Limb (tissue), 2 donors: ENCODE measurements at regions not wholly inside any gene's neighbourhood (a gene's known extent, or its start where the extent isn't known, plus 50 kb on each side); places are given as distances from the start of the nearest gene placed in this dataset.
"Not testable (repeated sequence)": the region's sequence is repeated elsewhere in the genome, so short reads cannot be mapped to it uniquely, and the experiment has no call there.

Experiments
- DNase-seq, 2 donors: peaks; one replicate each; pipeline ENCODE4 v3.0.0-alpha.2; 2016; ENCODE audit errors: extremely low spot score in 2 of 2

GRCh38 chr1:96536581-96536980 is 185.0 kb upstream of the PTBP2 start:
- no peak for DNase-seq

DNA sequence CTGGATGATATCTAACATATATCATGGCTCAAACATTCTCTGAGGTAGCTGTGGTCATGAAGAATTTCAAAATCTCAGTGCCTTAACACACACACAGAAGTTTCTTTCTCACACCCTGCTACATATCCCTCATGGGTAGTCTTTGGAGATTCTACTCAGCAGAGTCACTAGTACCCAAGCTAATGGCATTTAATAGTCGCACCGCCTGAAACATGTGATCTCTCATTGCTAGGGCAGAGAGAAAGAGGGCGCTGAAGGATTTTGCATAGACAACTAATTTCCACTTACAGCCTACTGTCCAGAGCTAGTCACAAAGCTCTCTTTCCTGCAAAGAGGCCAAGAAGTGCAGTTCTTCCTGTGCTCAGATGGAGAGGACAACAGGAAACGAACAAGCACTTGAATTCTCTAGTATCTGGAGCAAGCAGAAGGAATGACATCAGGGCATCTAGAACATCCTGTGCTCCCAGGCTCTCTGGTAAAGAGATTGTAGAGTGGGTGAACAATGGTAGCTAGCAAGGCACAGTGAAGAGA is 183.4 kb upstream of the PTBP2 start:
- DNase-seq, result peak; percentile 37 to 76

DNA sequence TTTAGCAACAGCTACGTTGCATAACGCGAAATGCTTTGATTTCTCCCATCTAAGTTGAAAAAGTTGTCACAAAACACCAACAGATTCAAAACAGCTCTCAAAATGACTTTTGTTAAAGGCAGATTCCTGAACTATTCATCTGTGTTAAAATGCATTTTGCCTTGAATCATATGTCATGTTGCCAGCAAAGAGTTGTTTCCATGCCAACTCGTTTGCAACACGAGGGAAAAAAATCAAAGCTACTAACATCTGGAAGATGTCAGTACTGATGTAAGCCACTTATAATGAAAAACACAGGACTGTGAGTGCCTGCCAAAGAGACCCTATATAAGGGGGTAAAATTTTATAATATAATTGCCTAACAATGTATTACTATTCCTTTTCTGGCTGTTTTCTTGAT is 182.7 kb upstream of the PTBP2 start:
- DNase-seq, result peak; percentile 50 to 92

DNA sequence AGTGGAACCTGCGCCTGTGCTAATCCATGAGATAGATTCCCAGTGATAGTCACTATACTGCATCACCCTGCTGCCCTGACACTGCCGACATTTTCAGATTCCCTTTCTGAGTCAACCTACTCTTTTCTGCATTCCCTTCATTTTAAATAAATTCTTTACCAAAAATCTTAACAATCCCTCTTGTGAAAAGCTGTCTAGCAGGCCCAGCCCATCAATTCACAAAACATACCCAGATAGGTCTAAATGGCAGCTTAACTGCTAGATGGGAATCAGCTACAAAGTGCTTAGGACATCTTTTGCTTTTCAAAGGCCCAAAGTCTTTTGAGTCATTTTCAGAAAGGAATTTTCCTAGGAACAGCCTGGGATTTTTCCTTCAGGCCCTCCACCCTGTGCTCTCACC is 180.1 kb upstream of the PTBP2 start:
- no peak for DNase-seq

DNA sequence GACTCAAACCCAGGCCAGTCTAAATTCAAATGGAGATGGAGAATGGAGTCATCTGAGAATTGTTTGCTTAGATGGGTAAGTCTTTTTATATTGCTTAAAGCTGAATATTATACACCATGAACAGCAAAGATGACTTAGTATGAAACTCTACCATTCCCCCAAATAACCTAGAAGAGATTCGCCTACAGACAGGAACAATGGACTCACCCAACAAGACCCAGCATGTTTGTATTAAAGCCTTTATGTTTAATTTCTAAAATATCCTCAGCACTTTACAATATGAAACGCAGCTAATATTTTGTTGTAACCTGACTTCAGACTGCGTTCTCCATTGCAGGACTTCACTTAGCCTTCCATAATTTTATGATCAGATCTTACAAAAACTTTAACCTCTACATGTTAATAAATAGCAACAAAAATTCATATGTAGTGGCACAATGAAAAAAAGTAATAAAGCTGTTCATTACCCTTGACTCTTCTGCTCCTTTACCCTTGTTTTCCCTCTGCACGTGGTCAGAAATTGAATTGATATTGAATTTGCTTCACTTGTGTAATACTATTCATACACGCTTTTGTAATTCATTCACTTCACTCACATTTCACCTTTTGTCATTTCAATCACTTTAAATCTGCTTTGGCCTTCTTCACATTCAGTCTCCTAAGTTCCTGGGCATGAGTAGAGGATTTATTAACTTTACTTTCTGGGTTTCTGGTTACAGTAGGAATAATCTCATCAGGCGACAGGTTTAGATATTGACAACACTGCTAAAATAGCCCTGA is 177.3 kb upstream of the PTBP2 start:
- no peak for DNase-seq

GRCh38 chr1:96544831-96545221 is 176.8 kb upstream of the PTBP2 start:
- no peak for DNase-seq

DNA sequence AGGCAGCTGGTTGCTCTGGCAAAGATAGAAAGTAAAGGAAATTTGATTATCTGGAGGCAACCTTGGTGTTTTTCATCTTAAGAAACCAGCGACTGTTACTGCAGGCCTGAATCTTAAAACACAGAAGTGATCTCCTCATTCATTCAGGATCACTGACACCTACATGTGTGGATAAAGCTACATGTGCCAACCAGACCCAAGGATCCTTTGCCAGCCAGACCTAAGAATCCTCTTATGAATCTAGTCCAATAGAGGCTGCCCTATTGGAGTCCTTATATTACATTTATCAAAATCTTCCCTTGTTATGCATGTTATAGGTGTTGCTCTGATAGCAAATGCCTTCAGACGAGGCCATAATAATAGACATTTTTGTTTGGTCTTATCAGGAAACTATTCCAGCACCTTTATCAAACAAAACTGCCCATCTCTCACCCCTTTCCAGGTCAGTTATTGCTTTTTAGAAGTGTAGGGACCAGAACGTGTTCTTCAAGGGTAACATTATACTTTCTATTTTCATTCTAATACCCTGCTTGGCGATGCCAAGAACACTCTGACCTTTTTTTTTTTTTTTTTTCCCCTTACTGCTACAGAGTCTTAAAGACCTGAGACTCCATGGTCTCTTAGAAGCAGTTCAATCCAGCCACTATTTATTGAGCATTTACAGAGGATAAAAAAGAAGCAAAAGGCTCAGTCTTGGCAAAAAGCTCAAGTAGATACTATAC is 175.5 kb upstream of the PTBP2 start:
- DNase-seq, result no peak

- DNase-seq, result no peak
Observed at GRCh38 chr1:96550061-96550460, 171.5 kb upstream of the PTBP2 start.

- DNase-seq, result no peak
Observed at GRCh38 chr1:96552451-96552850, 169.1 kb upstream of the PTBP2 start.

- no peak for DNase-seq
Observed at GRCh38 chr1:96553811-96554210, 167.8 kb upstream of the PTBP2 start.

GRCh38 chr1:96554364-96554763 is 167.2 kb upstream of the PTBP2 start:
- no peak for DNase-seq

GRCh38 chr1:96557336-96557735 is 164.2 kb upstream of the PTBP2 start:
- DNase-seq, result no peak

- DNase-seq, result no peak
Observed at GRCh38 chr1:96558635-96559034, 162.9 kb upstream of the PTBP2 start.

- no peak for DNase-seq
Observed at GRCh38 chr1:96559181-96559580, 162.4 kb upstream of the PTBP2 start.

GRCh38 chr1:96559707-96560596 is 161.6 kb upstream of the PTBP2 start:
- DNase-seq, result no peak

DNA sequence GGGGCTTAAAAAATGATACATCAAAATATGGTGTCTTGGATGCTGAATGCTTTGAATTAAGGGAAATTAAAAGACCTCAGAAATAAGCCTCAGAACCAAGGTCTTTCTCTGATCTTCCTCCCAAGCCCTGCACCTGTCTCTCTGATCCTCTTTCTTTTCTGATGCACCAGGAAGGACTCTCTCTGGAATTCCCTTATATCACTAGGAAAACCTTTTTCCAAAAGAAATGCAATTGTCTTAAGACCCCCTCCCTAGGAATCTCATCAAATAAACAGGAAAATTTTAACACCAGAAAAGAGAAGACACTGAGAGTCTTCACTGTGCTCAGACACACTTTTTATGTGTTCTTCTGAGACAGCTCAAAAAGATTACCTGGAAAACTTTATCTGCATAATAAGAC is 159.5 kb upstream of the PTBP2 start:
- no peak for DNase-seq

GRCh38 chr1:96564401-96564800 is 157.2 kb upstream of the PTBP2 start:
- not testable (repeated sequence) for DNase-seq

DNA sequence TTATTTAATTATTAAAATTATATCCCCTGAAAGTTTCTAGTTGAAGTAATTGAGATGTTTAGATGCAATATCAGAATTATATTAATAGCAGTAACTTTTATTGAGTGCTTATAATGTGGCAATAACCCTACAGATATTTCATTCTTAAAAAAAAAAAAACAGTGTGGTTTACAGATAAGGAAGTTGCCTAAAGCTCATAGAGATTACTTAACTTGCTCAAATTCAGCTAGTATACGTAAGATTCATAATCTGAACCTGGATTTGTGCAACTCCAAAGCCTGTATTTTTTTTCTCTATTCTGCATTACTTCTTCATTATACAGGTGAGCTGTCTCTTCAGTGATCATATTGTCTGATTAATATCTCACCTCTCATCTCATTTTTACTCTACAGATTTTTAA is 156.0 kb upstream of the PTBP2 start:
- DNase-seq, result no peak

DNA sequence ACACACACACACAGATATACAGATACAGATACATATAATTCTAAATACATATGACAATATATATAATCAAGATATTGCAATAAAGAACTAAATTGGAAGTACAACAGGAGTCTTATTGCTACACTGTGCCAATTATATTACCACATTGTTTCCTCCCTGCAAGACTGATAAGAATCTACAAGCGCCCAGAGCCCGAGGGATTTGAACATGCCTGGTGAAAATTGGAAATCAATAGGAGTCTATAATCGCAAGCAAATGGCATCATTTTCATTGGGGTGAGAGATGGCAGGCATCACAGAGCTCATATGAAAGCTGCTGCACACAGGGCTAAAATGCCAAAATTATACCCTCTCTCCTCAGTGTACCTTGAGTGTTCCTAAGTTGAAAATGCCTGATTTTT is 152.9 kb upstream of the PTBP2 start:
- no peak for DNase-seq

DNA sequence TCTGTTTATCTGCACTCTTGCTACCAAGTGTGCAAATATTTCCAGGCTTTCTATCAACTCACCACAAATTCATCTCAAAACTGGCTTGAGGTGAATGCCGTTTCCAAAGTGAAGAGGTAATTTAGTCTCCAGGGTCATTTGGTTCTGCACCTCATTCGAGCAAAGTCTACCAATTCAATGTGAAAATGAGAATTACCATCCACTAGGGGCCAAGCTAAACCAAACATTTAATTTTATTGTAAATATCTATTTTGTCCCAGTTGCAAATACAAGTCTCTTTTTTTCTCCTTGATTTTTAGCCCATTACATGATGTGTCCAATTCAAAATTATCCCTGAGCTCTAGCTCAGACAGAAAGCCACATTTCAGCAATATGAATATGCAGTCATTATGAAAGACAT is 152.3 kb upstream of the PTBP2 start:
- DNase-seq, result no peak

DNA sequence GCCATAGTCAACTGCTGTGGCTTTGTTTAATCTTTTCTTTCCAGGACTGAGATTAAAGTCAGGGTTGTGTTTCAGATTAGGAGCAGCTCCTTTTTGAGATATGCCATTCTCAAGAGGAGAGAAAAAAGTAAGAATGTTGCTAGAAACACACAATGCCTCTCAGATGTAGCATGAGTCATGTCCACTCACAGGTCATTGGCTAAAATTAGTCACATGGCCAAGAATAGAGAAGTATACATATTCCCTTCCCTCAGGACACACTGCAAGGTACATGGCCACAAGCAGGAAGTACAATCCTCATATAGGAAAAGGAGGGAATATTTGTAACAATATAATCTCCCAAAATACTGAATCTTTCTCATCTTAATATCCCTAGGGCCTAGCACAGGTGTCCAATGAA is 141.9 kb upstream of the PTBP2 start:
- DNase-seq, result no peak

DNA sequence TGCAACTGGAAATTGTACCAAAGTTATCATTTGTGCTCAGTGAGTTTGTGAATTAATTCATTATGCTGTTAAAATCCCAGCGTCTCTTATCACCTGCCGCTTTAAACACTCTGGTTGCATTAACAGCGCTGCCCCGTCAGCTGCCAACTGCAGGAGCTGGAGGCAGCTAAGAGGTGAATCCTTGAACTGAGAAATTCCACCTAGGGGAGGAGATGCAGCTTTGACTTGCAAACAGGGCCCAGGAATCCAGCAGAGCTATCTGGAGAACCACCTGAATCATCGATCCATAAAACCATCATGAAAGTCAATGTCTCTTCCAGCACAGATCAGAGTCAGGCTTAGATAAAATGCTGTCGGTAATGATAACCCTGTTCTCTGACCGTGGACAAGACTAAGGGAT is 140.7 kb upstream of the PTBP2 start:
- no peak for DNase-seq
